ENCODE measurements at regions not wholly inside any gene's neighbourhood (a gene's known extent, or its start where the extent isn't known, plus 50 kb on each side); places are given as distances from the start of the nearest gene placed in this dataset.

DNA sequence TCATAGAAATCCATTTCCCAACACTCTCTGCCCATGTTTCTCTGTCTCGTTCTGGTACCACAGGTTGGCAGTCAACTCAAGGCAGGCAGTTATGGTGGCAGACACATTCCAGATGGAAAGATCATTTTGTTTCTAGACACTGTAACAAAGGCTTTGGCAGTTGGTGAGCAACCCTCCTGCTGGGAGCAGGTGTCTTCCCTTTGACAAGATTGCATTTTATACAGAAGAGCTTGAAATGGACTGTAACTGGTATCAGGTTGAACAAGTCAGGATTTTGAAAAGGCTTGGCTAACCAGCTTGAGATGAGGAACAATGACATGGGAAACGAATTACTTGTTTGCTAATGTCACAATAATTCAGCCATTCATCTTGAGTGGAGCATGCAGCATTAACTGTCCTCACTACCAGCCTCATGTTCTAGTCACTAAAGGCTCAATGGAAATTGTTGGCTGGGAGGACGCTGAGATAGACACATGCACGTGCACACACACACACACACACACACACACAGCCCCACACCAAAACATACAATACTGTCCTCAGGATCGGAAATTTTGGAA is 170.0 kb downstream of the SEMA6D start:
- peak; percentile 92 for DNase-seq

DNA sequence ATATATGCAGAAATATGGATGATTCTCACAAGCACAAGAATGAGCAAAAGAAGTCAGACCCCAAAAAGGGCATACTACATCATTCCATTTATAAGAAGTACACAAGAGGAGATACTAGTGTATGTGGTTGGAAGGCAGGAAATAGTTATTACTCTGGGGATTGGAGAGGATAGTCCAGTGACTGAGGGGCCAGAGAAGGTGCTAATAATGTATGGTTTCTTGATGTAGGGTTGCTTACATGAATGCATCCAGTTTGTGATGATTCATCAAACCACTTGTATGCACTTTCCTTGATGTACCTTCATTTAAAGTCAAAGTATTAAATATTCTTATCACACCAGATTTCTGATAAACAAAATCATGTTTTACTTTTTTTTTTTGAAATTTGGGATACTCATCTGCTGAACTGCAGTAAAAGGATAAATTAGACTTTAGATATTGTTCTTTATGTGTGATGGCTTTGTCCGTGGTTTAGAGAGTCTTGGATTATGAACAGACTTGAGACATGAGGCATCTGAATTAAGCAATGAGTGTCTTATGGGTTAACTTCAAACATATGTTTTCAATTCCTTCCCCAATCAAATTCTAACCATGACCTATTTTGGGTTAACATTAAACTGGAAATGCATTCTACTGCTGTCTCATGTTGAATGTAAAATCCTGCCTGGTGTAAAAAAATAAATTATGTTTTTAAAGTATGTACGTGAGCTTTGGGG is 171.2 kb downstream of the SEMA6D start:
- no peak for DNase-seq

DNA sequence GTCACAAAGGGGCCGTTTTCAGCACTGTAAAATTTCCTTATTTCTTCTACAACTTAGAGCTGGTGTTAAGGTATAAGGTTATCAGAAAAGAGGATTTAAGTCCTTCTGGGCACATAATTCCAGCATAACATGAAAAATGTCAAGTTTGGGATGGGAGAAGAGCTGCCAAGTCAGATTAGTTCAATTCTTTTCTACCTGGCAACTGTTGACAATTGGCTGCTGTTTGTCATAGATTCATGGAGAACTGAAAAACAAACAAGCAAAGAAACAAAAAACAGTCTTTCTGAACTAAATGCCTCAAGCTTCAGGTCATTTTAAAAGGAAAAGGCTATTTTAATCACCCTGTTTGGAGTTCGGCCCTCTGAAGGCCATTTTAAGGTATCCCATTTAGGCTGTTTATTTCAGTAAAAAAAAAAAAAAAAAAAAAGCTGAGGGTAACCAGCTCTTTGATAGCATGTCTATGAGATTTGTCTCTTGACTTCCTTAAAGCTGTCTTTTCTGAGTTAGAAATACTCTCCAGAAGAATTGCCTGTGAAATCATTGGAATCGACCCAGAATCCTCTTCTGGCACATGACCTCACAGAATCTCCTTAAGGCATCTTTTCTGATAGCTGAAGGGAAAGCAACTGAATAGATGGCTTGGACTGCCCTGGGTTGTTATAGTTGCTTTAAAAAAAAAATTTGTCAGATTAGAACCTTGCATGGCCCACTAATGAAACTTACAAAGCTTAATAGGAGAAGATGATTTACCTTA is 173.3 kb downstream of the SEMA6D start:
- DNase-seq = no peak

DNA sequence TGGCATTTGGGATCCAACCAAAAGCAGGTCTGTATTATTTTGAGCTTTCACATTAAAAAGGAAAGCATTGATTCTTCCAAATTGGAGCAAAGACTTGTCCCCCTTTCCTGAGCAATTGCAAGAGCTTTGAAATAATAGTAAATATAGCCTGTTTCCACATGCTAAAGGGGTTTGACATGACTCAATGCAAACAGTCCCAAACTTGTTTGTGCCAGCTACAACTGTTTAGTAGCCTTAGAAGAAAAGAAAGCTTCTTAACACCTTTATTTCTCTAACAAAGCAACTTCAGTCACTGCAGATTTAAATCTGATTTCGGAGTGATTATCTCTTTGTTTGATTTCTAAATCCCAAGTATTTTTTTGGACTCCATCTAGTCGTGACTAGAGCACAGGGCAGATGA is 180.2 kb downstream of the SEMA6D start:
- DNase-seq = no peak

DNA sequence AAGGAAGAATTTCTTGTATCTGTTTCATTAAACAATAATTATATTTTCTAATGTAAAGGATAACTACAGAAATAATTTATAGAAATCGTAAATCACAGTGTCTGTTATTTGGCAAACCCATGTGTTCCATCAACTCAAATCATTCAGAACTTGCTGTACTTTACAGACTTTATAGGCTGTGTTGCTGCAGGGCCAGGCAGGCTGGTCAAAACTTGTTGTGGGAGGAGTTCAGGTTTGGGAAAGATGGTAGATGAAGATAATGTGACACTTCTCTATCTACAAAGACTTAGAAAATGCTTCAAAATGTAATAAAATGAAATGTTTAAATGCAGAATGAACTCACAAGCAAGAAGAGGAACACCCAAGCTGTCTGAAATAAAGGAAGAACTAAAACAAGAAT is 183.4 kb downstream of the SEMA6D start:
- no peak for DNase-seq

DNA sequence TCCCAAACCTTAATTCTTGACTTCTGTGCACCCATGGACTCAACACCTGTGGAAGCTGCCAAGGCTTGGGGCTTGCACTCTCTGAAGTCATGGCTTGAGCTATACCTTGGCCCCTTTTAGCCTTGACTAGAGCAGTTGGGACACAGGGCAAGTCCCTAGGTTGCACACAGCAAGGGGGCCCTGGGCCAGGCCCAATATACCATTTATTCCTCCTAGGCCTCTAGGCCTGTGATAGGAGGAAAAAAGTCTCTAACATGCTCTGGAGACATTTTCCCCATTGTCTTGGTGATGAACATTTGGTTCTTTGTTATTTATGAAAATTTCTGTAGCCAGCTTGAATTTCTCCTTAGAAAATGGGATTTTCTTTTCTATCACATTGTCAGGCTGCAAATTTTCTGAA is 186.1 kb downstream of the SEMA6D start:
- no peak for DNase-seq

DNA sequence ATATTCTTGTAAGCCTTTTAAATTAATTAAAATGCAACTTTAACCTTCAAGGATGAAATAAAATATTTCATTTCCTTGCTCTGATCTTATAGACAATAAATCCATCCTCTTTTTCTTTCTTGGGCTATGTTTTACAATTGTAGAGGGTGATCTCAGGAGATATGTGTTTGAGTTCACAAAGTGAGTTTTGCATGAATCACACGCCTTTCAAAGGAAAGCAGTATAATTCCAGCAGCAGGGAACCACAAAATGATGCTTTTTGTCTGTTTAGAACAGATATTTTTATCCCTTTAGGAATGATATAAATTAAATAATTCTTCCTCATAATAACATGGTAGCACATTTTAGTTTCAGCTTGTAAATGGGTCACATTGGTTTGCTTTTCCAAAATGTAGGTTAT is 191.2 kb downstream of the SEMA6D start:
- no peak for DNase-seq

DNA sequence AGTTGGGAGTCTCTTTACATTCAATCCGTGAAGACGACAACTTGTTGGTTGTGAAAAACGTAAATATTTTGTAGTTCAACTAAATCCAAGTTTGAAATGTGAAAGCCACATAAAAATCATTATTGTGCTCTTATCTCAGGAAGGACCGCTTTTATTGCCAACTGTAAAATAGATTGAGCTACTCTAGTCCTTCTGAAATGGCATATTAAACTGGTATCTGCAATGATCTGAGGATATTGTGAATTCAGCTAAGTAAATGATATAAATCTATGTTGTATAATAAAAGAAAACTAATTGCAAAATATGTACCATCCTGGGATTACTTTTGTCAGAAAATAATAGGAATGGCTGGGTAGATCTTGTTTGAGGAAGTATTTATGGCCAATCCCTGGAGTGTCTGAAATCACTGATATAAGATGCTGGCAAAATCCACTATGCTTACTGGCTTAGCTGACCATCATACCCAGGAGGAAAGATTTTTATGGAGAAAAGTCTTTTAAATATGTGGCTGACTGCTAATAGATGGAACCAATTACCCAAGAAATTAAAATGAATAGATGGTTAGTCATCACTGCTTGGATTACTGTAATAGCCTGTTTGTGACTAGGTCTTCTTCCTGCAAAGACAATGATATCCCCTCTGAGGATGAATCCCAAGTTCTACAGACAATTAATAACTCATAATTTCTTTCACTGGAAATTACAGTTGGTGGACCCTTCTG is 191.8 kb downstream of the SEMA6D start:
- DNase-seq = no peak

DNA sequence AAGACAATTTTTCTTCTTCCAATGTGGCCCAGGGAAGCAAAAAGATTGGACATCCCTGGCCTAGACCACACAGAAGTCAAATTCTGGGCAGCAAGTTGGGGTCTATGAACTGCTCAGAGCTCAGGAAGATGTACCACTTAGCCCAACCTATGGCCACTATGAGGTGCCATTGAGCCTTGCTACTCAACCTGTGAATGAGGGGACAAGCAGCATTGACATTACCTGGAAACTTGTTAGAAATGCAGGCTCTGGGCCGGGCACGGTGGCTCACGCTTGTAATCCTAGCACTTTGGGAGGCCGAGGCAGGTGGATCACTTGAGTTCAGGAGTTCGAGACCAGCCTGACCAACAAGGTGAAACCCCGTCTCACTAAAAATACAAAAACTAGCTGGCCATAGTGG is 195.6 kb downstream of the SEMA6D start:
- DNase-seq = peak; percentile 41

DNA sequence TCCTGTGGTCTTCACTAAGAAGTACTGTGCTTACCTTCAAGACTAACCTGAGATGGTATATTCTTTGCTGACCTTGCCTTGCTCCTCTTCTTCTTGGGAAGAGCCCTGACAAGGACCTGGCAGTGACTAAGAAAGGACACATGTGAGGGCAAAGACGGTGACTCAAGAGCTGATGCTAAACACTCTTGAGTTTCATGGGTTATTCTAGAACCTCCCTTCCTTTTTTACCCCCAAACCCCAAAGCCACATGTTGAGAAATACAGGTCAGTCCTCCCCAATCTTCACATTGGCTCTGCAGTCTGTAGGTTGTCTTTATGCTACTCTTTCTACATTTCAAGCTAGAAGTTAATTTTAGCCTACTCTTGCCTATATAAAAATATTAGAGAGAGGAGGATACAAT is 200.6 kb downstream of the SEMA6D start:
- no peak for DNase-seq

DNA sequence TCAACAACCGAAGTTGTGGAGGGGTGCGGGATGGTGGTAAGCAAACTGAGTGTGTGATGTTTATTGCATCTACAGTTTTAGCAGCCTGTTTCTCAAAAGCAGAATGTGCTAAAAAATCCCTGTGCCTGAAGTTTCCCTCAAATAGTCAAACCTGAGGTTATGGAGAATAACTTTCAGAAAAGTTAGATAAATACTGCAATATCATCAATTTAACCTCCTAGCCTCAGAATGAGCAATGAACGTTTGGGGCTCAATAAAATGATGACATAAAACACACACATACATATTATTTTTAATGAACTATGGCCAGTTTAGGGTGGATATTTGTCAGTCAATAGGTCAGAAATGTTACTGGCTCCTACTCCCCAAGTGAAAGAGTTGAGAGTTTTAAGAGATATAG is 201.6 kb downstream of the SEMA6D start:
- DNase-seq = no peak

DNA sequence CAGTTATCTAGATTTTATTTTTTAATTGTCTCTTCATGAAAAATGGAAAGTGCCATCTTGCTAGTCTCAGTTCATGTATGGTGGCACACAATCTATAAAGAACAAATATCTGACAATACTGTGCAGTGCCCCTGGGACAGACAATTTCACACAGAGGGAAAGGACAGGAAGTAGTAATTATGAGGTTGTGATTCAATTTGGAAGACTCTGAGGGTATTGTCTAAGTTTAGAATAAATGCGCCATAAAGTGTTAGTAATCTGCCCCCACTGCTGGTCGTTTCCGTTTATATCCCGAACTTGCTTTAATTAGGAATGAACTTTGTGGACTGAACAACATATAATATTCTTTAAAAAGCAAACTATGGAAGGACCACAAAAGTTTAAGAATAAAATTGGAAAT is 196.4 kb upstream of the SLC24A5 start:
- no peak for DNase-seq

DNA sequence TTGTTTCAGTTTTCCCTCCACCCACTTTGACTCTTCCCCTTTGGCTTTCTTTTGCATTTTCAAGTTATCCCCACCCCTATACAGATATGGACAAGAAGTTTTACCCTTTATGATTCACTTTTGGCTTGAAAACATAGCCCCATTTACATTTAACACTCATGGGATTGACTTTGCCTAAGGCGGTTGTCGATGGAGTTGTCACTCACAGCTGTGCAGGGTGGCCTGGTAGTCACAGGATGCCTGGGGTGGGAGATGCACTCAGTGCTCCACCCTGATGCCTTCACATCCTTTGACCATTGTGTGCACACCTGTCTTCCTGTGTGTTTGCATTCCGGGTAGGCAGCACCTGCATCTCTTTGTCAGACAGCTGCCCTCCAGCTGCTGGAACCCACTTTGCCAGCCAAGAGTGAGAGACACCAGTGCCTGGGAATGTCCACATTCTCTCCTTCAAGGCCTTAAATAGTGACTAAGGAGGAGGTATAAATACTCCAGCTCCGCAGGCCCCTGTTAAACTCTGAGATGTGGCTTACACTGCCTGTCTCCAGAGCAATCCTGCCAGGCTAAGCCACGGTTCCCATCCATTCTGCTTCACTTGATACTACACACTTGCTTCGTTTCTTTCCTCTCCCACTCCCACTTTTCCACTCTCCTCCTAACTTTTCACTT is 191.5 kb upstream of the SLC24A5 start:
- DNase-seq = peak; percentile 96

DNA sequence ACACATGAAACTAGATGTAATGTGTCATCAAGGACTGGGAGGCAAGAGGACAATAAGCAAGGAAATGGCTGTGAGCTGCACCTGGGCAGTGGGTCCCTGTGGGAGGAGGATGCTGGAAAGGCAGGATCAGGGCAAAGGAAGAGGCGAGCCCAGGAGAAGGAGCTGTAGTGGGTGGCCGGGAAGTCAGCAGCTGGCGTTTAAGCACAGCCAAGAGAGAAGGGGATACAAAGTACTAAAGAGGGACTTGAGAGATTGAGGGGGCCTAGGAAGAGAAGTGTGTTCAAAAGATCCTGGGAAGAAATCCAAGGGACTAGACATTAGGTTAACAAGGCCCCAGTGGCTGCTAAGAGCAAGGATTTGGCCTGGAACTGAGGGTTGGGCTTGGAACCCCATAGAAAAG is 188.5 kb upstream of the SLC24A5 start:
- DNase-seq = no peak

DNA sequence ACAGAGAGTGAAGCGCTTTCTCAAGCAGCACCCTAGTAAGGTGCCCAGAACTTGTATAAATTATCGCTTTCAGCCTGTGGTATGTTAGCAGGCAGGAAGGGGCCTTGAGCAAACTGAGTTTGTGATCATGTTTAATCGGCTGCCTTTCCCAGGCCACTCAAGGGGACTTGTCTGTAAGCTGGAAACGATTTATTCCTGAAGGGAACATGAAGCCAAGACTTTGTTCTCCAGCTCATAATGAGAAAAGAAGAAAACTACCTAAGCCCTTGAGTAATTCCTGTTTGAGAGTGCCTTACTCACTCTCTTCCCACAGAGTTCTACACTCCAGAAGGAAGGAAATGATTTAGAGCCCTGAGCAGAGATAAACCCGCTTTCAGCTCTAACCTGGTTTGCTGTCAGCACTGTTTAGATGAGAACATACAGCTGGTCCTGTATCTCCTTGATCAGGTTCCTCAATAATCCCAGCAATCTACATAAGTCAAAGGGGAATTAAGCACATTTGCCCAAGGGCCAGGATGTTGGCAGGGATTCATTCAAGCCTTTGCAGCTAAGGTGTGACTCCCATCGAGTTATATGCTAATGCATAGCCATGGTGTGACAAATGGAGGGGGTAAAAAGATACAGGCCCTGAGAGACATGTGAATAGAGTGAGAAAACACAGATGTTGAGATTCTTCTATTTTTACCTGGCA is 187.7 kb upstream of the SLC24A5 start:
- DNase-seq = no peak

DNA sequence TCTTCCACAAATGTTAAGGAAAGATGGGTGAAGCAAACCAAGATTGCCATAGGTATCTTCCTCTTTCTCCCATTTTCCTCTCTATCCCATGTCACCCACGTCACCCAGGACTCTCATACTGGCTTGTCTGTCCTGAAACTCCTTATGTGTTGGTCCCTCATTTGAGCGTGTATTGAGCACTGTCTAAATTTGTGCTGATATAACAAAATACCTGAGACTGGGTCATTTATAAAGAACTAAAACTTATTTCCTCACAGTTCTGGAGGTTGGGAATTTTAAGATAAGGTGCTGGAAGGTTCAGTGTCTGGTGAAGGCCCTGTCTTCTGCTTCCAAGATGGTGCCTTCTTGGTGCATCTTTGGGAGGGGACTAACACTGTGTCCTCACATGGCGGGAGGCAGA is 186.9 kb upstream of the SLC24A5 start:
- no peak for DNase-seq

DNA sequence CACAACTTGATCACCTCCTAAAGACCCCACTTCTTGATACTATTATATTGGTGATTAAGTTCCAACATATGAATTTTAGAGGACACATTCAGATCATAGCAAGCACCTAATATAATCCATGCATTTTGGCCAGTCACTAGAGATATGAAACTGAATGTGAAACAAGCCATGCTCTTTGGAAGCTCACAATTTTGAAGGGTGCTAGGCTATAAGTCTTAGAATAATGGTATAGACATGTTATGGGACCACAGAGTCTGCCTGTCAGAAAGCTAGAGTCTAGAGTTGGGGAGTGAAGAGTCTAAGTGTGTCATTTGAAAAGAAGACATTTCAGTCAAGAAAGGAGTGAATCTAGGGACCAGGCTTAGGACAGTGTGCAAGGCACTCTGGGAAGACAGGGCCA is 186.4 kb upstream of the SLC24A5 start:
- no peak for DNase-seq

DNA sequence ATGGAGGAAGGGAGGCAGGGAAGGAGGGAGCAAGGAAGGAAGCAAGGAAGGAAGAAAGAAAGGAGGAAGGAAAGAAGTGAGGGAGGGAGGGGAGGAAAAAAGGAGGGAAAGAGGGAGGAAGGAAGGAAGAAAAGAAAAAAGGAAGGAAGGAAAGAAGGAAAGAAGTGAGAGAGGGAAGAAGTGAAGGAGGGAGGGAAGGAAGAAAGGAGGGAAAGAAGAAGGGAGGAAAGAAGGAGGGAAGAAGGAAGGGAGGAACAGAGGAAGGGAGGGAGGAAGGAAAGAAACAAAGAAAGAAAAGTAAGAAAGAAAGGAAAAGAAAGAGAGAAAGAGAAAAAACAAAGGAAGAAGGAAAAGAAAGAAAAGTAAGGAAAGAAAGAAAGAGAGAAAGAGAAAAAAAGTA is 183.0 kb upstream of the SLC24A5 start:
- no peak for DNase-seq

DNA sequence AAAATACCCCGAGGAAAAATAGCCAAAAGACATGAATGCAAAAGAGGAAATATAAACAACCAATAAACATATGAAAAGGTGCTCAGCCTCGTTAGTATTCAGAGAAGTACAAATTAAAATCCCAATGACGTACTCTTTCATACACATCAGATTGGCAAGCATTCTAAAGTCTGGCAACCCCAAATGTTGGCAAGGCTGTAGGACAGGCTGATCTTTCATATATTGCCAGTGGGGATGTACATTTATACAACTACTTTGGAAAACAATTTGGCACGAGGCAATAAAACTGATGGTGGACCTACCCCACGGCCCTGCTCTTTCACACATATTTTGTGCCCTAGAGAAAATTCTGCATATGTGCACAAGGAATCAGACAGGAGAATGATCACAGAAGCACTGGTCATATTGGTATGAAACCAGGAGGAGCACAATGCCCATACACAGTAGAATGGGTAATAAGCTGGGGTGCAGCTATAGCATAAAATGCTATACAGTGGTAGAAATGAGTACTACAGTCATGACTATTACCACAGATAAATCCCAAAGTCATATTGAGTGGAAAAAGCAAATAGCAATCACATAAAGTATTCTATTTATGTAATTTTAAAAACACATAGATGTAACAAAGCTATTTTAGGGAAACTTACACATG is 176.0 kb upstream of the SLC24A5 start:
- no peak for DNase-seq

DNA sequence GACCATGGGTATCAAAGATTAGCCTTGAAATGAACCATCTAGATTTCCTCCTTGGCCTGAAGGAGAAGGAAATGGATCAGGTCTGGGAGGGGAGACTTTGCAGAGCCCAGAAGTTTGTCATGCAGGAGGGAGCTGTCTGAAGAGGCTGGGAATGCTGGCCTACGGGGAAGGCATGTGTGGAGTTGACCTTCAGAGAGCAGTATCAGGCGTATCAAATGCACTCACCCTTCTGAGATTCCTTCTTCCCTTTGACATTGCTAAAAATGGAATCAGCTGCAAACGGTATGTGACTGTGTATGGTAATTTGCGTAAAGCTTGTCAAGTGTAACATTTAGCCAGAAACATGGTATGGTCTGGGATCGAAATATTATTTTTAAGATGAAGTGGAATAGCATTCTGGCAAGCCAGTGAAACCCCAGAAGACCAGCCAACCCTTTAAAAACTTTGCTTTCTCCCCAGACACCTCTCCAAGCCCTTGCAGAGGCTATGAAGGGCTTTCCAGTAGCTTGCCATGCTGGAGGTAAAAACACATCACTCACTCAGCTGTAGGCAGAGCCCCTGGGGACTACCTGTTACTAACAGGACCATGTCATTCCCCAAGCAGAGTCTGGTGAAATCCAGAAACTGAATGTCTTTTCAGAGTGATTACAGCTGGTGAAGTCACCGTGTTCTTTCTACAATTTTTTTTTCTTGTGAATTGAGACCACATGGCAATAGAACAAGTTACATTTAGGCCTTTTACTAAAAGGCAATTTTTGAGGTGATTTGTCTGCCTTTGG is 174.7 kb upstream of the SLC24A5 start:
- DNase-seq = no peak

DNA sequence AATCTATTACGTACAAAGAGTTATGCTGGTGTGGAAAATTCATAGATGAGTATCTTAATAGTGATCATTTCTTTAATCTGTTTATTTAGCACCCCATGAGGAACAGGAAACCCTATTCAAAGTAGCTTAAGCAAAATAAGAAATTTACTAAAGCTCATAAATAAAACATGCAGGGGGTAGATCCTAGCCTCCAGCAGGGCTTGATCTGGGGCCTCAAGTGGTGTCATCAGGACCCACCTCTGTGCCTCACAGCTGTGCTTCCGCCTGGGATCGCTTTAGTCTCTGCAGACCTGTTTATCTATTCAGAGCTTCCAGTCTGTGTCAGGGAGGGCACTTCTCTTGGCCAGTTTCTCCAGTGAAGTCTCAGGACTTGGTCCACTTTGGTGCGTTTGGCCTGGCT is 171.0 kb upstream of the SLC24A5 start:
- no peak for DNase-seq
